ENCODE measurements at regions not wholly inside any gene's neighbourhood (a gene's known extent, or its start where the extent isn't known, plus 50 kb on each side); places are given as distances from the start of the nearest gene placed in this dataset.

- TF ChIP-seq POLR2A (IDR thresholded peaks at IDR 0.05) (no peak), POLR2AphosphoS5 (IDR thresholded peaks at IDR 0.05) (no peak), CTCF (IDR thresholded peaks at IDR 0.05) (no peak)
Measured at GRCh38 chr14:45406942-45407341, 153.9 kb upstream of the MIS18BP1 start.
